ENCODE measurements at regions not wholly inside any gene's neighbourhood (a gene's known extent, or its start where the extent isn't known, plus 50 kb on each side); places are given as distances from the start of the nearest gene placed in this dataset.

DNA sequence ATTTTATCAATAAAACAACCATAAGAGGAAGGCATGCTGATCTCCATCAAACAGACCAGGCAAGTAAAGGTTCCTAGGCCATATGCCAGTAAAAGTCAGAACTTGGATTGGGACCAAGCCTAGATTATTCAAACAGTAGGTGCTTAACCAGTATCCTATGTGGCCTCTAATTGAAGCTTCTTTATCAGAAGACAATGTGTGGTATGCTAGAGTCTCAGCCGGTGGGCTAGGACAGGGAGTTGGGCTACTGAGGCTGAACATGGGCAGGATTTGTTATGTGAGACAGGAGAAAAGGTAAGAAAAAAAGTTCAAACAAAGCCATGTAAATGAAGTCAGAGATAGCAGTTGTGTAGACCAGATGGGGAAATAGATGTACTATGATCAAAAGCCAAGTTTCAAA is 413.7 kb upstream of the GHITM start:
- intact Hi-C loops (cut with DNase I; ENCODE audit: low total_unique reads): no loop called here
- H3K27ac ChIP-seq: no peak overlapping the region
- DNase-seq: no peak
- H3K9me3 ChIP-seq: no peaks in the 10 kb centered on the region
- no peak overlapping the region for H3K4me3 ChIP-seq
- no peaks in the 10 kb centered on the region for H3K36me3 ChIP-seq
- no peaks in the 10 kb centered on the region for H3K27me3 ChIP-seq
- H3K4me1 ChIP-seq: no peaks in the 10 kb centered on the region
- TF ChIP-seq, protein P1, sequence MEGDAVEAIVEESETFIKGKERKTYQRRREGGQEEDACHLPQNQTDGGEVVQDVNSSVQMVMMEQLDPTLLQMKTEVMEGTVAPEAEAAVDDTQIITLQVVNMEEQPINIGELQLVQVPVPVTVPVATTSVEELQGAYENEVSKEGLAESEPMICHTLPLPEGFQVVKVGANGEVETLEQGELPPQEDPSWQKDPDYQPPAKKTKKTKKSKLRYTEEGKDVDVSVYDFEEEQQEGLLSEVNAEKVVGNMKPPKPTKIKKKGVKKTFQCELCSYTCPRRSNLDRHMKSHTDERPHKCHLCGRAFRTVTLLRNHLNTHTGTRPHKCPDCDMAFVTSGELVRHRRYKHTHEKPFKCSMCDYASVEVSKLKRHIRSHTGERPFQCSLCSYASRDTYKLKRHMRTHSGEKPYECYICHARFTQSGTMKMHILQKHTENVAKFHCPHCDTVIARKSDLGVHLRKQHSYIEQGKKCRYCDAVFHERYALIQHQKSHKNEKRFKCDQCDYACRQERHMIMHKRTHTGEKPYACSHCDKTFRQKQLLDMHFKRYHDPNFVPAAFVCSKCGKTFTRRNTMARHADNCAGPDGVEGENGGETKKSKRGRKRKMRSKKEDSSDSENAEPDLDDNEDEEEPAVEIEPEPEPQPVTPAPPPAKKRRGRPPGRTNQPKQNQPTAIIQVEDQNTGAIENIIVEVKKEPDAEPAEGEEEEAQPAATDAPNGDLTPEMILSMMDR (IDR thresholded peaks at IDR 0.05): no peak

- Histone ChIP-seq H3K36me3 (peaks cover 0 to 5% of the 10 kb centered on the region in 2 donors), H3K4me3 (no peak overlapping the region), H3K27ac (no peak overlapping the region), H3K27me3 (no peaks in the 10 kb centered on the region), H3K9me3 (no peaks in the 10 kb centered on the region), H3K4me1 (no peaks in the 10 kb centered on the region)
- no peak for TF ChIP-seq POLR2A (IDR thresholded peaks at IDR 0.05)
- TF ChIP-seq, protein P1 (IDR thresholded peaks at IDR 0.05): no peak
- DNase-seq: no peak
- intact Hi-C loops (cut with DNase I; ENCODE audit: low total_unique reads): no loop called here
These were observed 405.0 kb upstream of the GHITM start for GRCh38 chr10:83734278-83734677.

DNA sequence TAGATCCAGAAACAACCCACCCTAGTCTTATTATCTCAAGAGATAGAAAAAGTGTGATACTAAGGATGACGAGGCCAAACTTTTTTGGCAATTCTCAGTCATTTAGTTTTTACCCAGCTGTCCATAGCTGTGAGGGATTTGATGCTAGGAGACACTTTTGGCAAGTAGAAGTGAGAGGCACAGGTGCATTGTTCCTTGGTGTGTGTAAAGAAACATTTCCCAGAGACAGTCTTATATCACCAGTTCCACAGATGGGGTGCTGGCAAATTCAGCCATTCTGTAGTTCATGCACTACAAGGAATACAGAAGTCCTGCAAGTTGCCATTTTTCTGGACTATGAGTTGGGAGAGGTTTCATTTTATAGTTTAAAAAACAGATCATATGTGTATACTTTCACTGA is 403.3 kb upstream of the GHITM start:
- intact Hi-C loops (cut with DNase I; ENCODE audit: low total_unique reads): no loop called here
- TF ChIP-seq POLR2A (IDR thresholded peaks at IDR 0.05): no peak
- TF ChIP-seq, protein P1 (IDR thresholded peaks at IDR 0.05): no peak
- no peaks in the 10 kb centered on the region for H3K27me3 ChIP-seq
- H3K4me3 ChIP-seq: no peak overlapping the region
- H3K9me3 ChIP-seq: no peaks in the 10 kb centered on the region
- H3K36me3 ChIP-seq: peaks cover 0 to 5% of the 10 kb centered on the region in 2 donors
- H3K4me1 ChIP-seq: no peaks in the 10 kb centered on the region
- H3K27ac ChIP-seq: no peak overlapping the region
- DNase-seq: no peak

DNA sequence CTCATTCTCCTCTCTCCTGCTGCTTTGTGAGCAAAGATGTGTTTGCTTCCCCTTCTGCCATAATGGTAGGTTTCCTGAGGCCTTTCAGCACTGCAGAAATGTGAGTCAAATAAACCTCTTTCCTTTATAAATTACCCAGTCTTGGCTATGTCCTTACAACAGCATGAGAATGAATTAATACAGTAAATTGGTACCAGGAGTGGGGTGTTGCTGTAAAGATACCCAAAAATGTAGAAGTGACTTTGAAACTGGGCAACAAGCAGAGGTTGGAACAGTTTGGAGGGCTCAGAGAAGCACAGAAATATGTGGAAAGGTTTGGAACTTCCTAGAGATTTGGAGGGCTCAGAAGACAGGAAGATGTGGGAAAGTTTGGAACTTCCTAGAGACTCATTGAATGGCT is 388.7 kb upstream of the GHITM start:
- Histone ChIP-seq H3K4me1 (no peaks in the 10 kb centered on the region), H3K9me3 (peaks cover 0 to 10% of the 10 kb centered on the region in 2 donors), H3K27ac (no peak overlapping the region), H3K4me3 (no peak overlapping the region), H3K27me3 (no peaks in the 10 kb centered on the region), H3K36me3 (no peaks in the 10 kb centered on the region)
- no peak for DNase-seq
- intact Hi-C loops (cut with DNase I; ENCODE audit: low total_unique reads): no loop called here
- TF ChIP-seq, protein P1 (IDR thresholded peaks at IDR 0.05): no peak
- TF ChIP-seq POLR2A (IDR thresholded peaks at IDR 0.05): no peak

DNA sequence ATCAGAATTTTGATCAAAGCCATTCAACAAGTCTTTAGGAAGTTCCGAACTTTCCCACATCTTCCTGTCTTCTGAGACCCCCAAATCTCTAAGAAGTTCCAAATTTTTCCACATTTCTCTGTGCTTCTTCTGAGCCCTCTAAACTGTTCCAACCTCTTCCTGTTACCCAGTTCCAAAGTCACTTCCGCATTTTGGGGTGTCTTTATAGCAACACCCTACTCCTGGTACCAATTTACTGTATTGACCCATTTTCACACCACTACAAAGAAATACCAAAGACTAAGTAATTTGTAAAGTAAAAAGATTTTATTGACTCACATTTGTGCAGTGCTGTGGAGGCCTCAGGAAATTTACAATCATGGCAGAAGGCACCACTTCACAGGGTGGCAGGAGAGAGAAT is 385.8 kb upstream of the GHITM start:
- no peak for DNase-seq
- Histone ChIP-seq H3K27ac (no peak overlapping the region), H3K9me3 (peaks cover 0 to 10% of the 10 kb centered on the region in 2 donors), H3K36me3 (no peaks in the 10 kb centered on the region), H3K4me3 (no peak overlapping the region), H3K4me1 (no peaks in the 10 kb centered on the region), H3K27me3 (no peaks in the 10 kb centered on the region)
- intact Hi-C loops (cut with DNase I; ENCODE audit: low total_unique reads): no loop called here
- TF ChIP-seq, protein P1 (IDR thresholded peaks at IDR 0.05): no peak
- TF ChIP-seq POLR2A (IDR thresholded peaks at IDR 0.05): no peak

Measured in uterus (tissue), 3 donors.